Dermis microvascular lymphatic vessel endothelial cell (primary cell): ENCODE measurements at regions not wholly inside any gene's neighbourhood (a gene's known extent, or its start where the extent isn't known, plus 50 kb on each side); places are given as distances from the start of the nearest gene placed in this dataset.
"Not testable (repeated sequence)": the region's sequence is repeated elsewhere in the genome, so short reads cannot be mapped to it uniquely, and the experiment has no call there.

Experiments used
- DNase-seq, 2 donors: peaks; one replicate each; pipeline versions ENCODE4 v3.0.0 to v3.0.0-alpha.2; 2010; ENCODE audit warnings: low read depth in 2 of 2

- DNase-seq = no peak
Measured at GRCh38 chr7:89401099-89401498, 605.6 kb upstream of the TEX47 start.

GRCh38 chr7:89401690-89402089, 606.2 kb upstream of the TEX47 start:
- no peak for DNase-seq

GRCh38 chr7:89451911-89452310, 656.4 kb upstream of the TEX47 start:
- no peak for DNase-seq

- no peak for DNase-seq
Measured at GRCh38 chr7:89456556-89456955, 661.0 kb upstream of the TEX47 start.

DNA sequence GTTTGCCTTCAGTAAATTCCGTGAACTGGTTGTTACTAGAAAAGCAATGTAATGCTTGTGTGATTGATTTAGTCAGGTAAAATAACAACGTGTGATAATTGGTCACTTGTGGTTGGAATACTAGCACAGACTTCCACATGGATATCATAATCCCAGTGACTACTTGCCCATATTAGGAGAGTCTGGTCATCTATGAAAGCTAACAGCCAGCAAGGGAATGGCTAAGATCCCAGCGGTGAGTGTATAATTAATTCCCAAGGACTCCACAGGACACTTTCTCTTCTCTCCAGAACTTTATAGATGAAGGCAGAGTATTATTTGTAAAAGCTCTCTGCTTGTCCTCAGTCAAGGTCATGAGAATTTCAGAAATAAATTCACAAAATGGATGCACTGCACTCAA, 662.6 kb upstream of the TEX47 start:
- DNase-seq = no peak

DNA sequence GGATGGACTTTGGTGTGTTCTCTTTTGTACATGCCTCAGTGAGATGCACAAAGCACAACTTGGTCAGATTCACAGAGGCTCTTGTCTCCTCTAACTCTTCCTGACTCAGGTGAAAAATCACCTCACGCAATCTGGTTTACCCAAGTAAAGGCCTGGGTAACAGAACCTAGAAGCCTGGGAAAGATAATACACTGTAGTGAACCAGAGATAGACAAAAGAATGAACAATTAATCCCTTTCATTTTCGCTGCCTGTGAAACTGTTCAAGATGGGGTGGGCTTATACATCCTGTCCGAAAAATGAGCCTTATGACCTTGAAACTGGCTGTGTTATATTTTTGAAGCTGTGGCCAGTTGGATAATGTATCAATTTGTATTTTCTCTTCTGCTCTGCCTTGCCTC, 678.9 kb upstream of the TEX47 start:
- DNase-seq = no peak

DNA sequence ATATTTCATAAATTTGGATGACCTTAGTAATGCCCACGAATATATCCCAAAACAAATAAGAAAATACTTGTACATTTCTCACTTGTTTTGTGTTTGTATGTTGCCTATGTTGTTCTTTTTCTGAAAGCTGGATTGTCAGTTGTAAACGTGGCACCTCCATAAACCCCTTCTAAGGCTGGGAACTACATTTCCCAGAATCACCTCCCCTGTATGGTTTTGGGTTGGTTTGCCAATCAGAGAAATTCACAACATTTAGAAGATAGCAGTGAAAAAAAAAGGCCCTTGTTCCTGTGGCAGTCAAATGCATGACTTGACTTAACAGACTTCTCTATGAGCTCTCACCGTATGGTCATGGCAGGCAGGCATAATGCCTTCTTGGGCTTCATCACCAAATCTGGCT, 676.3 kb upstream of the STEAP1 start:
- no peak for DNase-seq

- DNase-seq = no peak
Measured at GRCh38 chr7:89495704-89496103, 658.6 kb upstream of the STEAP1 start.

DNA sequence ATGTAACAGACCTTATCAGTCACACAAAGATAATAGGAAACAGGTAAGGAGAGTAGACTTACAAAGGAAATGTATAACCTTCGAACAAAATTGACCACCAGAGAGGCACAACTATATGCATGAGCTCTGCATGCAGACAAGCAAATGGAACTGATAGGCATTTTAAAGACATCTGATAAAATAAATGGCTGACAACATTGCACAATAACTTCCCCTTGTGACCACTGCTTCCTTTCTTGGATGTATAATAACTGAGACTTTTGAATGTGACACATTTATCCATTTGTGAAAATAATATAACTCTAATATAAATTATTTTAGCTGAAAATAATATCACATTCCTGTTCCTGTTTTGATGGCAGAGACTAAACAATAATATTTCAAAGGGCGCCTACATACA, 654.2 kb upstream of the STEAP1 start:
- no peak for DNase-seq

DNA sequence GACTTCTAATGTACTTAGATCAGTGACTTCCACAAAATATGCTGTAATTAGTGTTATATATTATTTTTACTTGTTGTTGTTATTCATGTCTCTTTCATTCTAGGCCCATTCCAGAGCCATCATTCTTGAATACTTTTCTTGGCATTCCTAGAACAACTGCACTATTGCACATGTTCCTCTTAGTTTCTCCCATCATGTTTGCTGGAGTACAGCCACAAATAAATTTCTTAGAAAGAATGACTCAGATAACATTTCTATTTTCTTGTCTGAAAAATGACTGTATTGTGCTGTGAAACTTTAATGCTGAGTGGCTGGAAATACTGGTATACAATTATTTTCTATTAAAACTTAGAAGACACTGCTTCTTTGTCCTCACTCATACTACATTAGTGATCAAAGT, 651.0 kb upstream of the STEAP1 start:
- no peak for DNase-seq

DNA sequence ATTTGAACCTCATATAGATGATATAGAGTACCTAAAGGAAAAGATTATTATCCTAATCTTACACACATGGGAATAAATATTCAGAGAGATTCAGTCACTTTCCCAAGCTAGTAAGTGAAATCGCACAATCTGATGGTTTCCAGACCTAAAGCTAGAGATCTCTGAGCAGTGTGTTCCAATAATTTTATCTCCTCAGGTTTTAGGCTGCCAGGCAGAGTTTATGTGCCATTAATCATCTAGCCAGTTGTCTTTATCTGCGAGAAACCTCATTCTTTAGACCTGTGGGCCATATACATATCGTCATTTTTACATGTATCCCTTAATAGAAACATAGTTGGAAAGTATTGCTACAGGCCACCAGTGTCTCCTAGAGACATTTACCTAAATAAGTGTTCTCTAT, 647.2 kb upstream of the STEAP1 start:
- no peak for DNase-seq

DNA sequence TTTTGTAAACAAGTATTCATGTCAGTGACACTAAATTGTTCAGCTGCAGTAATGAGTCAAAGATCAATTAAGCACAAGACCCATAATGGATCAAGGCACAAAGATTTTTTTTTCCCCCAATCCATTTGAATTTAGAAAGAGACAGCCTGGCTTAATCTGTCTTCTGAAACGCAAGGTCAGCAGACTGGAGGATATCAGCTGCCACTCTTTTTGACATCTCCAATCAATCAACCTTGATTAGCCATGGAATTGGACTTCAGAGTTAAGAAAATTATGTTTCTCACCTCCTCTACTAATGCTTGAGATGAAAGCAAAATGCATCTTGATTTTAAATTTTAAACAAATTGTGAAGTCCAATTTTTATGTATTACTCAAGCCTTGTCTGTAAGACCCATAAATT, 642.4 kb upstream of the STEAP1 start:
- no peak for DNase-seq

GRCh38 chr7:89514970-89515369, 639.3 kb upstream of the STEAP1 start:
- no peak for DNase-seq

DNA sequence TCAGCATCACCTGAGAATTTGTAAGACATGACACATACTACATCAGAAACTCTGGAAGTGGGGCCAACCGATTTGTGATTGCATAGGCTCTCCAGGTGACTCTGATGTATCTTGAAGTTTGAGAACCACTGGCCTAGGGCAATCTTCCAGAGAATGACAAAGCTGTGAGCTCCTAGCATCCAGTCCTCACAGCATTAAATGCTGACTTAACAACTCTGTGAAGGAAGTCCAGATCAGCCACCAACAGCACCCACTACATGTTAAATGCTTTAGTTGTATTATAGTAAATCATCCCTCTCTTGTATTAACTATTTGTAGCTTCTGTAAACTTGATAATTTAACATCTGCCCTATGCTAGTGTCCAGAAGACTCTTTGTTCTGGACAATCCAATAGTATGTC, 636.5 kb upstream of the STEAP1 start:
- DNase-seq = no peak

- DNase-seq = no peak
Measured at GRCh38 chr7:89549768-89550167, 604.5 kb upstream of the STEAP1 start.

GRCh38 chr7:89554209-89554608, 600.1 kb upstream of the STEAP1 start:
- DNase-seq = no peak

GRCh38 chr7:89559596-89559995, 594.7 kb upstream of the STEAP1 start:
- no peak for DNase-seq

DNA sequence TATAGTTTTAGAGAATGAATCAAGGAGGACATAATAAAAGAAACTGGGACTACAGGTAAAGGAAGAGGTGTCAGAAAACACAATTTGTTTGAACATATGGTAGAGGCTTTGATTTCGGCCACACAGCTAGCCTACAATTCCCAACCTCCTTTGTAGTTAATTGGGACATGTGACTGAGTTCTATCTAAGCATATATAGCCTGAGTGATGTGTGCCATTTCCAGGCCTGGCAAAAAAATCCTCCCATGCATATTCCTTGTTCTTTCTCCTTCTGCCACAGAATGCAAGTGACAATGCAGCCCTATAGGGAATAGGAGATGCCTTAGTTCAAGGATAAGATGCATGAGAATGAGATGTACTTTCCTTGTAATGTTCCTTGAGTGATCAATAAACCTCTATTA, 590.7 kb upstream of the STEAP1 start:
- DNase-seq = no peak

DNA sequence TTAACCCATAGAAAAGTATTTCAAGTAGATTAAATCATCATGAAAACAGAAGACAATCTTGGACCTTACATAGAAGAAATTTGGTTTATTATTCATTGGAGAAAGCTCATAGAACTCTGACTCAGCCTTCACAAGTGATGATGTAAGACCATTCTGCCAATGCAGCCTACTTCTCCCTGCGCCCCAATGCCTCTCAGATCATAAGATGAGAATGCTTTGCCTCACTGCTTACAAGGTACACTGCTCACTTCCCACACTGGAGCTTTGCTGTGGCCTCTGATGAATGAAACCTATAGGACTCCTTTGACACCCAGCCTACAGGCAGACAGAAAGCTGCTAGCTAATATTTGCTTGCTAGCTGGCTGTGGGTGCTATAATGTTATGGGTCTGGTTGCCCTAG, 569.4 kb upstream of the STEAP1 start:
- DNase-seq = no peak

- DNase-seq = no peak
Measured at GRCh38 chr7:89593125-89593524, 561.1 kb upstream of the STEAP1 start.

DNA sequence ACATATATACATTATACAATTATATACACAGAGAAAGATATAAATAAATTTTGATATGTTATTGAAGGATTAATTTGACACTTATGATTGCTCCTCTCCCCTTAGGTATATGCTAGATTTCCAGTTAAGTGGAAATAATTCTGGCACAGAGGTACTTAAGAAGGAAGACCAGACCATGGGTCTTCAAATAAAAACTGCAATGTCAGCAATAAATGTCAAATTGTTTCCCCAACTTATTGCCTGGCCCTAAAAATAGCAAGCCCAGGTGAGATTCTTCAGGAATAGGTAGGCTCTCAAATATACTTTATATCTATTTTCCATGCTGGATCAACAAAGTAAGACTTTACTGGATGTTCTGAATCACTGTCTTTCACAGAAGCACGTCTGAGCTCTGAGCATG, 551.3 kb upstream of the STEAP1 start:
- no peak for DNase-seq

- DNase-seq = no peak
Measured at GRCh38 chr7:89605362-89605761, 548.9 kb upstream of the STEAP1 start.

GRCh38 chr7:89606511-89606910, 547.8 kb upstream of the STEAP1 start:
- DNase-seq = no peak

DNA sequence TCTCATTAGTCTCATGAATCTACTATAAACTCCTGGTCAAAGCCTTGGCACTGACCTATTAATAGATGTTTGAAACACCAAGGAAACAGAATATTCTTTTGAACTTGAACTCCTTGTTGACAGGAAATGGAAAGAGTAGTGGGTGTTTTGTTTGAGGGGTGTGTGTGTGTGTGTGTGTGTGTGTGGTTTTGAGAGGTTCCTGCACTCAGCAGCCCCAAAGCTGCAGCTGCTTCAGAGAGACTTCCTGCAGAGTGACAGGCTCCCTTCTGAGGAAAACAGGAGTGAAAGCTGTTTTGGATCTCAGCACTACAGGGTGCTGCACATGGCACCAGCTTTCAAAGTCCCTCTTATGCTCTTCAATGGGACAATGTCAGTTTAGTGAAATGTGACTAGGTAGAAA, 546.5 kb upstream of the STEAP1 start:
- DNase-seq = no peak

DNA sequence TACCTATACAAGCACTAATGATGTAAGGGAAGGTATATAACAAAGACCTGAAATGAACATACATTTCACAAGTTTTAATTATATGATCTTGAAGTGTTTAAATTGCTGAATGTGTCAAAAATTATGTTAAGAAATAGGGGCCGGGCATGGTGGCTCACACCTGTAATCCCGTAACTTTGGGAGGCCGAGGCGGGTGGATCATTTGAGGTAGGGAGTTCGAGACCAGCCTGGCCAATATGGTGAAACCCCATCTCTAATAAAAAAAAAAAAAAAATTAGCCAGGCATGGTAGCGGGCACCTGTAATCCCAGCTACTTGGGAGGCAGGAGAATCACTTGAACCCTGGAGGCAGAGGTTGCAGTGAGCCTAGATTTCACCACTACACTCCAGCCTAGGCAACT, 537.4 kb upstream of the STEAP1 start:
- not testable (repeated sequence) for DNase-seq
